Renal cortex interstitium (tissue), 11 donors: ENCODE measurements at regions not wholly inside any gene's neighbourhood (a gene's known extent, or its start where the extent isn't known, plus 50 kb on each side); places are given as distances from the start of the nearest gene placed in this dataset.
A peak's percentile ranks its signal among the peaks of the same experiment; 100 is the strongest.

Experiments
- DNase-seq, 11 donors: peaks; one replicate each; pipeline ENCODE4 v3.0.0-alpha.2; 2013; ENCODE audit warnings: low read depth in 9 of 11, low spot score in 4 of 11; ENCODE audit errors: extremely low read depth in 1 of 11

DNA sequence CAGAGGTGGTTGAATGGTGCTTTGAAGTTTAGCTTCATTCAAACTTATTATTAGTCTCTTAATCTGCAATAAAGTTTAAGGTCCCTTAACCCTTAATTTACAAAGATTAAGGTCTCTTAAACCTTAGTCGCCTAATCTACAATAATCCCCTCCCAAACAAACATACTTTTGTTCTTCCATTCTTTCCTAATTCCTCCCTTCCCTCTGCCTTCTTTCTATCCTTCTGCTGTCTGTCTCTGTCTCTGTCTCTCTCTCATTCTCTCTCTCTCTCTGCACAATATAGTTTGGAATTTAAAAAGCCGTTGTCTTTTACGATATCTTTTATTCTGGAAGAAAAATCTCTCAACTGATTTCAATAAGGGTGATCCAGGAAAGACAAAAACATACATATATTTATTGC lies 1096.8 kb upstream of the ATXN8OS start:
- DNase-seq = no peak

DNA sequence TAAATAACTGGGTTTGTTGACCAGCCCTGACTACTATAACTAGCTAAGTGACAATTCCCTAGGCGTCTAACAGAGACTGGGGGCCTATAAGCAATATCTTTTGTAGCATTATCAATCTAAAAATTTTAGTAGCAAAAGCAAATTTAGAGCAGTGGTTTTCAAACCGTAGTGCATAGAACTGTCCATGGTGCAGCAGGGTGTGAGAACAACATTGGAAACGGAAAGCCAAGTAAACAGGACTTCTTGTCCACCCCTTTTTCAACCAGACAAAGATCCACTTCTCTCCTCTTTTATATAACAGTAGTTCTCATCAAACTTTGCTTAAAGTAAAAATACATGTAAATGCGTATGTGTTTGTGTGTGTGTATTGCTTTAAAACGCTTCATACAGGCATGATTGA lies 1099.1 kb upstream of the ATXN8OS start:
- DNase-seq = no peak

DNA sequence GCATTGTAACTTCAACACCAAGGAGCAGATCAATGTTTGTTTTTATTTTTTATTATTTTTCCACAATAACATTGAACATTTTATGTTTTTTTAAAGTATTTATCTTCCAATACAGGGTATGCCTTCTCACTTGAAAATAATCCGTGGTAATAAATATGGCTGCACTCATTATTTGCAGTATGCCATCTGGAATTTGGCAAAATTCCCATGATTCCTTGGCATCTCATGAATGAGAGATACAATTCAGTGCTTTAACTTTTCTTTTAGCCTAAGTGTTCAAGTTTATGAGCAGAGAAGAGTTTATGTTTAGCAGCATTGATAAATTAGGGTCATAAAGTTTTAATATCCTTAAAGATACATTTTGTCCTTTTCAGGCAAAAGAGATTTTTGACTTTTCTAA lies 1109.6 kb upstream of the ATXN8OS start:
- no peak for DNase-seq

DNA sequence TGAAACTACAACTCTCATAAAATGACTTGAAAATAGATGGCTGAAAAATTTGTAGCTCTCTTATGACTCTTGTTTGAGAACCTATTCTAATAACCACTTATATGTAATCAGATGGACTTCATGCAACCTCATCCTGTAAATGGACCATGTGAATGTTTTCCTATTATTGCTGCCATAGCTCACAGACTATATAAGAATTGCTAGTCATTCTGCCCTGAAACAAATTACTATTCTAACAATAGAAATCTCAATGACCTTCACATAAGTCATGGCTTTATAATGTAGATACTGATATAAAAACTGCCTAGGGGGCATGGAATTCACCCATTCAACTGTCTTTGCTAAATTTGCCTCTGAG lies 1111.0 kb upstream of the ATXN8OS start:
- no peak for DNase-seq

DNA sequence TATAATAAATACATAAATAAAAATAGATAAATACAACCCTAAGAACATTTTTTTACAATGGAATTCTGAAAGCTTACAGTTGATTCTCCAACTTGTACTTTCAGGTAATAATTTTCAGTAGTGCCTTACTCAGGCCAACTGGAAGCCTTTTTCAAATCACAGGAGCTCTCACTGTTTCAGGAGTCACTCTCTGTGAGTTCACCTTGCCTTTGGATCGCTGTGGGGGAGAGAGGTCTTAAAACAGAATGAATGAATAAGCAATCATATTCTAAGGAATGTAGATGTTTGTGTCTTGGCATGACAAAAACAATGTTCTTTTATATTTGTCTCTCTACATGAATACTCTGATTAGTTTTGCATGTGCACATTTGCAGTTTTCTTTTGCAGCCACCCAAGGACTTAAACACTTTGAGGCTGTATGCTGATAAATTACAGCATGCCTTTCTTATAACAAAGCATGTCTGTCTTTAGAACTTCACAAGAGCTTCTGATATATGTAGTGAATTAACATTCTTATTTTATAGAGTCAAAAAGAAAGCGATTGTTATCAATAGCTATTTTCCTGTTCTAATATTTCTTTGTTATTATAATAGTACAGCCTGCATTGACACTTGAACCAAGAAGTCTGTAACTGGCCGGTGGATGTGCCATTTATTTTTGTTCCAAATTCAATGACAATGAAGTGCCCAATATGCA lies 1111.5 kb upstream of the ATXN8OS start:
- no peak for DNase-seq

GRCh38 chr13:68993154-68993553 lies 1114.5 kb upstream of the ATXN8OS start:
- DNase-seq = no peak

DNA sequence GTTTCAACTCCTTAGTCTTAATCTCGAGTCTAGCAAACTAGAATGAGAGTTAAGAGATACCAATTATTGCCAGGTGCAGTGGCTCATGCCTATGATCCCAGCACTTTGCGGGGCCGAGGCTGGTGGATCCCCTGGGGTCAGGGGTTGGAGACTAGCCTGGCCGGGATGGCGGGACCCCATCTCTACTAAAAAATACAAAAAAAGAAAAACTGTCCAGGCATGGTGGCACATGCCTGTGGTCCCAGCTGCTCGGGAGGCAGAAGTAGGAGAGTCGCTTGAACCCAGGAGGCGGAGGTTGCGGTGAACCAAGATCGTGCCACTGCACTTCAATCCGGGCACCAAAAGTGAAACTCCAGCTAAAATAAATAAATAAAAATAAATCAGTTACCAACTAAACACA lies 1119.5 kb upstream of the ATXN8OS start:
- DNase-seq = no peak

DNA sequence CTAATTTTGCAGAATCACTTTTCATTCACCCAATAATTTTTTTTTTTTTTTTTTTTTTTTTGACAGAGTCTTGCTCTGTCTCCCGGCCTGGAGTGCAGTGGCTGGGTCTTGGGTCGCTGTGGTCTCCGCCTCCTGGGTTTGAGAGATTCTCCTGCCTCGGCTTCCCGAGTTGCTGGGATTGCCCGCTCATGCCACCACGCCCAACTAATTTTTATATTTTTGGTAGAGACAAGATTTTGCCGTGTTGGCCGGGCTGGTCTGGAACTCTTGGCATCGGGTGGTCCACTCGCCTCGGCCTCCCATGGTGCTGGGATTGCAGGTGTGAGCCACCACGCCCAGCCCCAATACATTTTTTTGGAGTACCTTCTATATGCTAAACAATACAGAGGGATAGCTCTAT lies 1120.0 kb upstream of the ATXN8OS start:
- no peak for DNase-seq

- no peak for DNase-seq
Observed at GRCh38 chr13:68984688-68985319, 1122.8 kb upstream of the ATXN8OS start.

DNA sequence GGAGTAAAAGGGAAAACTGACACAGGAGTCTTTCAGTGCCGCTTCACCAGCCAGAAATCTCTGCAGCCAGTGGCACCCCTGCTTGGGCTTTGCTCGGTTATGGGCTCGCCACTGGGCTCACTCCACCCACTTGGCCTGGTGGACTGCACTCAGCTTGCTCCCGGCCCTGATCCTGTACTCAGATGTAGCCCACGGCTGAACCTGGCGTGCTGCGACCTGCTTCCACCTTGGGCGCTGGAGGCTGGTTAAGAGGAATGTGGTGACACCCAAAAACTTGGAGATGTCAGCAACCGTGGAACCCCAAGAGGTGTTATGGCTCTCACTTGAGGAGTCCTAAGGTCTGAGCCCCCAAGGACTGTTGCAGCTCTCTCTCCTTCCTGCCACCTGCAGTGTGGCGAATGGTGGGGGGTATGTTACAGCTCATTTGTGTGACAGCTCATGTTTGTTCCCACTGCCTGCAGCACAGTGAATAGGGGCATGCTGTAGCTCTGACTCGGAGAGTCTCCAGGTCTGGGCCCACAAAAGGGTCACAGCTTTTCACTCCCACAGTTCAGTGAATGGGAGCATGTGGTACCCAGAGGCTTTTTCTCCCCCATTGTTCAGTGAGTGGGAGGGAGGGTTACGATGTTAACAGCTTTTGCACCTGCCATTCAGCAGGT lies 1124.5 kb upstream of the ATXN8OS start:
- DNase-seq = no peak

GRCh38 chr13:68976287-68976686 lies 1131.3 kb upstream of the ATXN8OS start:
- DNase-seq = no peak

- no peak for DNase-seq
Observed at GRCh38 chr13:68970532-68970931, 1137.1 kb upstream of the ATXN8OS start.

- no peak for DNase-seq
Observed at GRCh38 chr13:68948586-68948985, 1159.0 kb upstream of the ATXN8OS start.

- DNase-seq = no peak
Observed at GRCh38 chr13:68944272-68944671, 1163.4 kb upstream of the ATXN8OS start.

DNA sequence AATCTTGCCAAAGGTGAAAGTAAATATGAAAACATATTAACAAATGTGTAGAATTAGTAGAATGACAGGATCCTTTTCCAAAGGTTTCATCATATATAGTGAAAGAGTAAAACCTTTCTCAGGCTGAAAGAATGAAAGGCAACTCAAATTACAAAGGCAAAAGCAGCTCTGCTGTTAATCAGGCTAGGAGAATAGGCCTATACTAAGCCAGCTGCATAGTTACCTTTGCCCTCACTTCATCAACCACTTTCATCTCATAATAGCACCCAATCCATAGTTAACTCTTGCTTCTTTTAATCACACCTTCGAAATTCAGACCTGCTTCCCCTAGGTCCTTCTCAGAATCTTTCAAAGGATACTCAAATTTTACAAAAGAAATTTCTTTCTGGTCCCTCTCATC lies 1167.6 kb upstream of the ATXN8OS start:
- no peak for DNase-seq

DNA sequence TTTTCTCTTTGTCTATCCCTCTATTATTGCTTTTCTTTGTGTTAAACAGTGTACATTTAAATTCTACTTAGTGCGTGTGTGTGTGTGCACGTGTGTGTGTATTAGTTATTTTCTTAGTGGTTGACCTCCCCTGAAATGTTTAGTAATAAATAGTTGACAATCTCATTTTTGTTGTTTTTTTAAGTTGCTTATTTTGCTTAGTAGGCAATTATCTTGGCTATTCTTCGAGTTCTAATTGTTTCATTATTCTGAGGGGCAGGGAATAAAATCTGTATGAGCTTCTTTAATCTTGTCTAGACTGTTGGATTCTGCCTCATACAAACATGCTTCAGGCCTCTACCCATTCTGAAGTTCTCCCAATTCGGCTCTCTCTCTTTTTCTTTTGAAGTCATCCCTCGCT lies 1169.0 kb upstream of the ATXN8OS start:
- no peak for DNase-seq

GRCh38 chr13:68929075-68929745 lies 1178.4 kb upstream of the ATXN8OS start:
- no peak for DNase-seq

DNA sequence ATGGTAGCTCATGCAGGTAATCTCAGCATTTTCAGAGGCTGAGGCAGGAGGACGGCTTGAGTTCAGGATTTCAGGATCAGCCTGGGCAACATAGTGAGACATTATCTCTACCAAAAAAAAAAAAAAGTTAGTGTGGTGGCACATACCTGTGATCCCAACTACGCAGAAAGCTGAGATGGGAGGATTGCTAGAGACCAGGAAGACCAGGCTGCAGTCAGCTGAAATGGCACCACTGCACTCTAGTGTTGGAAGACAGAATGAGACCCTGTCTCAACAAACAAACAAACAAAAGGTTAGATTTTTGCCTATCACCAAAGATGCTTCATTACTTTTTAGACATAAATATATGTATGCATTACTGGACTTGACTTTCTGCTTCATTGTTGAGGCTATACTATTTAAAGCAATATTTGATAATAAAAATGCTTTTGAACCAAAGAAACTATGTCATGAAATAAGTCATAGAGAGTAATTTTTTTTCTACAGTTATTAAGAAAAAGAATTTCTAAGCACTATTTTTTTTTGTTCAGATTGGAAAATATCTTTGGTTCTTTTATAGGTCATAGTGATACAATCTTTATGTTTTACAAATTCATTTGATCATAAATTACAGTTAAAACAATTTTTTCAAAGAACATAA lies 1180.1 kb upstream of the ATXN8OS start:
- peak in 10 of 11 donors; percentile 2 to 18 (median 6) for DNase-seq

DNA sequence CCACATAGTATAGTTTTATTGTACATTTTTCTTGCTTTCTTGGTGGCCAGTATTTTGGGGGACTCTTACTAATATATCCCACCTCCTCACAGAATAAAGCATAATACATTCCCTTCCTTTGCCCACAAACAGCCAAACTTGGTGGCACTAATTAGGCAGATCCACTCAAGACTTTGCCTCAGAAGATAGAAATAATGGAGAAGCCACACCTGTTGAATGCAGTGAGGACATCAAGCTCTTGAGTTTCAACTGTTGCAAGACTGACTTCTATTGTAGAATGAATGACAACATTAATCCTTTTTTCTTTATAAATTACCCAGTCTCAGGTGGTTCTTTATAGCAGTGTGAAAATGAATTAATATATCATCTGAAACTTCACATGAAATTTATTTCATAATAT lies 1183.6 kb upstream of the ATXN8OS start:
- no peak for DNase-seq

- no peak for DNase-seq
Observed at GRCh38 chr13:68908879-68909278, 1198.7 kb upstream of the ATXN8OS start.
